ENCODE measurements at regions not wholly inside any gene's neighbourhood (a gene's known extent, or its start where the extent isn't known, plus 50 kb on each side); places are given as distances from the start of the nearest gene placed in this dataset.

DNA sequence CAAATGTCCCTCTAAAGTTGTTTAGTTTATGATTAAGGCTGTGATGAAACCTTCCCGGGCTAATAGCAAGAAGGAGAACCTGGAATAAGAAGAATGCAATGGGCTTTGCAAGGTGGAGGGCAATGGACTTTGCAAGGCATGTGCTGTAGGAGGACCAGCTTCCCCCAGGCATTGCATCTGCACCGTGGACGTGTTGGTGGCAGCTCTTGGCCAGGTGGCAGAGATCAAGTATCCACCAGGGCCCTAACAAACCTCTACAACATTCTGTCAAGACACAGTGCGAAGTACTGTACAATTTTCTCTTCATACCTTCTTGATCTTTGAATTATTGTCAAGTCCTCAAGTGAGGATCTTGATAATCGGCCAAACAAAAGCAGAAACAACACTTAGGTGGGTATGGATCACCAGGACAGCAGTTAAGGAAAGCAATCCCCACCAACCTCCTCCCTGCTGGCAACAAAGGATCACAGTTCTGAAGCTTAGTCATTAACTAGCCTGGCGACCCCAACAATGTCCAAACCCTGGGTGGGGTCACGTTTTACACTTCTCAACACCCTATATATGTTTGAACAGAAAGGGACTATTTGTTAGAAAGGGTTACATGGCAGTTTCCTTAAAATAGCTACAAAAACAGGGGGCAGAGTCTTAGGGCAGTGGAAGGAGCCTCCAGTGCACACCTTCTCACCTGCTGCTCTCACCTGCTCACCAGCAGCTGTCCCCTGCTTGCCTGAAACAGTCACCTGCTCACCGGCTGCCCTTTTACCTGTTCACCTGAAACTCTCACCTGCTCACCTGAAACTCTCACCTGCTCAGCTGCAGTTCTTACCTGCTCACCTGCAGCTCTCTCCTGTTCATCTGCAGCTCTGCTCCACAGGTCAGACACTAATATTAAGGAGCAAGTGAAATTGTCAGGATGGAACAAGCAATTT lies 137.9 kb upstream of the LIPC start:
- in situ Hi-C loops (cut with MboI; ENCODE audit: low sequenced_read_pairs), result no loop called here

DNA sequence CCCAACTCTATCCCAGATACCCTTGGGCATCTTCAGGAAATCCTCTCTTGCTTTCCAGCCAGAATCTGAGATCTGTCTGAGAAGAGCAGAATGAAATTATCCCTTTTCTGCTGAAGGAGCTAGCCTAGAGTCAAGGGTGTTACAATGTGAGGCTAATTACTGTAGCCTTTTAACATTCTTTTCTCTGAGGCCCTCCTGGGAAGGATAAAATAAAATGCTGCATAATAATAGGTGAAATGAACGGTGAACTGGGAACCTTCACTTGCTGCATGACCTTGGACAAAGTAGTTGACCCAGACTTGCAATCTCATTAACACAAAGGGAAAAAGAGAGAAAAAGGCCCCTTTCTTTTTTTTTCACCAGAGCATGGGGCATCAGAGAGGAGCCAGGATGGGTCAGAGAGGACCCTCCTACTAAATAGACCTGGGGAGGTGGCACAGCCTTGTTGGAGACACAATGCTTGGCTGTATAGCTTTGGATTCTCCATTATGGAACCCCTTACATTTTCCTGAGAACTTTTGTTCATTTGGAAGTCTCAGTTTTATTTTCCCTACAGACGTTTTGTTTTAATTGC lies 137.0 kb upstream of the LIPC start:
- in situ Hi-C loops (cut with MboI; ENCODE audit: low sequenced_read_pairs), result no loop called here

GRCh38 chr15:58295637-58296215 lies 136.1 kb upstream of the LIPC start:
- in situ Hi-C loops (cut with MboI; ENCODE audit: low sequenced_read_pairs), result no loop called here

GRCh38 chr15:58296276-58296675 lies 135.5 kb upstream of the LIPC start:
- in situ Hi-C loops (cut with MboI; ENCODE audit: low sequenced_read_pairs), result no loop called here

DNA sequence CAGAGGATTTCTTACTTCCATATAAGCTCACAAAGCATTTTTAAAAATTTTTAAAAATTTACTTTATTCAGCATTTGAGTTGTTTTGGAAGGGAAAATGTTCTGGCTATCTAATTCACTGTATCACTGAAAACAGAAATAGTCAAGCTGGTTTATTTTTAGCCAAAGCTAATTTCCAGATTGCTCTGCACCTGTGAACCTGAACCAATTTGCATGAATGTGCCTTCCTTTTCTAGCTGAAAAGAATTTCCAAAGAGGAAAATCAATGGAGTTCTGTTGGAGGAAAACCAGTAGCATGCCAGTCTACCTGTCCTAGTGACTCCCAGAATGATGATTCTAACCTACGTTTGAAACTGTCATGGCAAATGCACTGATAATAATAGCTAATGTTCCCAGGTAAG lies 134.2 kb upstream of the LIPC start:
- in situ Hi-C loops (cut with MboI; ENCODE audit: low sequenced_read_pairs), result no loop called here

DNA sequence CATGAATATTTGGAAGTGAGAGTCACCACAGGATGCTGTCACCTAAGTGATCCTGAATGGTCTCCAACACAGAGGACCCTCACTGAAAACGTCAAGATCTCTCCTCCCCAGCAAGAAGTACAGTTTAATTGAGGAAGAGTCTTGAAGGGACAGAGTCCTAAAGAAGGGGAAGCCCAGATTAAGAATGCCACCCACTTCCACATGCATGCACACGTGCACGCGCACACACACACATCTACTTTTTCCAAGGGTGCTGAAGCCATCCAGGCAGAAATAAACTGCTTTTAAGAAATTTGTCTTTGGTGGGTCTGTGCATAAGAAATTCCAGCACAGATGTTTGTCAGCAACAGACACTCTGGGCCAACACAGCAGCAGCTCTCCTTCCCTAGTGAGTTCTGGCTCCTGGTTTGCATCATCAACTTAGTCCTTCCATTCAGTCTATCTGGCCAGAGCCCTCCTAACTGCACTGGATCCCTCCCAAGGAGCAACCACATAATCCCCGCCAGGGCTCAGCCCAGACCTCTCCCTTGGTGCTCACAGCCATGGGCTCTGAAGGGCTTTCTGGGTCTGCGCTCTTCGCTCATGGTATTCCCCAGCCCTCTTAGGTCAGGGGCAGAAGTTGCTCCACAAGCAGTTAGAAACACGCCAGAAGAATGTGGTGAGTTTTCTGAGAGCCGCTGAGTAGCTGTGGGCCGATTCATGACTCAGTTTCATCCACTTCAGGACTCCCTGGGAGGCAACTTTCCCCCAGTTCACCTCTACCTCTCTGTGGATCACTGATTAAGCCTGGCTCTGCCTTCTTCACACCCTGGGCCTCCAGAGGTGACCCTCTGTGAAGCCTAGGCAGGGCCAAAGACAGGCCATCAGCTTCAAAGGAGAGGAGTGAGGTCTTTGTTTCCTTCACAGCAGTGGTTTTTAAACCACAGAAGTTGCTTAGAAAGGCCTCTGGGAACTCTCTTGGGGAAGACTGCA lies 132.6 kb upstream of the LIPC start:
- in situ Hi-C loops (cut with MboI; ENCODE audit: low sequenced_read_pairs), result no loop called here

- in situ Hi-C loops (cut with MboI; ENCODE audit: low sequenced_read_pairs), result no loop called here
Observed at GRCh38 chr15:58302832-58303231, 129.0 kb upstream of the LIPC start.

- in situ Hi-C loops (cut with MboI; ENCODE audit: low sequenced_read_pairs), result no loop called here
Observed at GRCh38 chr15:58303236-58303635, 128.6 kb upstream of the LIPC start.

DNA sequence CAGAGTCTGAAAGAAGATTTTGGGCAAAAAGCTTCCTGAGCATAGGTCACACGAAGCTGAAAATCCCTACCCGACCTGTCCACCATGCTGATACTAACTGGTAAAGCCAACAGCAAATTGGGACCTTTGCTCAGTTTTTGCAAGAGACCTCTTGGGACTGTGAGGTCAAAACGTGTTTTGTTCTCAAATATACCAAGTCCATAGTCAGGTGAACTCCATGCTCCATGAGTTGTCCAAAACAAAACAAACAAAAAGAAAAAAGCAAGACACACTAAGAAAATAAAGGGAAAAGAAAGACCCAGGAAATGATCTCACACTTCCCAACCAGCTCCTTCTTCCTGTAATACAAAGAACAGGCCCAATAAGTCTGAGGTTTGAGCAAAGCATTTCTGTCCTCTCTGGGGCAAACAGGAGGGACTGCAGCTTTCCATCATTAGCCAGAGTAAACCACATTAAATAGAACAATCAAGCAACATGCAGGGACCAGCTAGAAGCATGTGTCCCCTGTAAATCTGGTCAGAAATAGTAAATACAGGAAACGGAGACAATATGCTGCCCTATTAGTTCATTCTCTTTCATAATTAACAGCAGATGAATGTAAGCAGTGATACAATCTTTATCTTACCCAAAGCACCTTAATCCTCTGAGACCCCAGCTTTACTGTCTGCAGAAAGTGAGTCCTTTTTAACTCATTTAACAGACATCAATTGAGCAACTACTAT lies 125.0 kb upstream of the LIPC start:
- in situ Hi-C loops (cut with MboI; ENCODE audit: low sequenced_read_pairs), result no loop called here

GRCh38 chr15:58307313-58307961 lies 124.4 kb upstream of the LIPC start:
- in situ Hi-C loops (cut with MboI; ENCODE audit: low sequenced_read_pairs), result no loop called here

DNA sequence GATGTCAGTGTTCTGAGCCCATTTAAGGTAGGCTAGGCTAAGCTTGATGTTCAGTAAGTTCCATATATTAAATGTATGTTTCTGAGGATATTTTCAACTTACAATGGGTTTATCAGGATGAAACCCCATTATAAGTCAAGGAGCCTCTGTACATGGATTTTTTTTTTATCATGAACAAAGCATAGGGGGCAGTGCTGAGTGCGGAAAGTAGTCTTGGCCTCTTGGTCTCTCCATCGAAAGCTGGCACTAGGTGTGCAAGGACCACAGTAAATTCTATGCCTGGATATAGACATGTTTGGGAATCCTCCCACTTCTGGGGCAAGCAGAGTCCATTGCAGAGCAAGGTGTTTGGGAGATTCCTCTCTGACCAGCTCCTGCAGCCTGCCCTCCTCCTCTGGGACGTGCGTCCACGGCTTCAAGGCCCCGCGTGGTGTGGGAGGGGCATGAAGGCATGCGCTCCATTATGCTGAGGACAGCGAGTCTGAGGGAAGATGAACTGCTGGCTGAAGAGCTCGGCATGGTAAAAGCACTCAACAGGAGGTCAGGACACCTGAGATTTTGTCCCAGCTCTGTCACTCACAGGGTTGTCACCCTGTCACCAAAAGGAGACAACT lies 122.9 kb upstream of the LIPC start:
- in situ Hi-C loops (cut with MboI; ENCODE audit: low sequenced_read_pairs), result no loop called here

DNA sequence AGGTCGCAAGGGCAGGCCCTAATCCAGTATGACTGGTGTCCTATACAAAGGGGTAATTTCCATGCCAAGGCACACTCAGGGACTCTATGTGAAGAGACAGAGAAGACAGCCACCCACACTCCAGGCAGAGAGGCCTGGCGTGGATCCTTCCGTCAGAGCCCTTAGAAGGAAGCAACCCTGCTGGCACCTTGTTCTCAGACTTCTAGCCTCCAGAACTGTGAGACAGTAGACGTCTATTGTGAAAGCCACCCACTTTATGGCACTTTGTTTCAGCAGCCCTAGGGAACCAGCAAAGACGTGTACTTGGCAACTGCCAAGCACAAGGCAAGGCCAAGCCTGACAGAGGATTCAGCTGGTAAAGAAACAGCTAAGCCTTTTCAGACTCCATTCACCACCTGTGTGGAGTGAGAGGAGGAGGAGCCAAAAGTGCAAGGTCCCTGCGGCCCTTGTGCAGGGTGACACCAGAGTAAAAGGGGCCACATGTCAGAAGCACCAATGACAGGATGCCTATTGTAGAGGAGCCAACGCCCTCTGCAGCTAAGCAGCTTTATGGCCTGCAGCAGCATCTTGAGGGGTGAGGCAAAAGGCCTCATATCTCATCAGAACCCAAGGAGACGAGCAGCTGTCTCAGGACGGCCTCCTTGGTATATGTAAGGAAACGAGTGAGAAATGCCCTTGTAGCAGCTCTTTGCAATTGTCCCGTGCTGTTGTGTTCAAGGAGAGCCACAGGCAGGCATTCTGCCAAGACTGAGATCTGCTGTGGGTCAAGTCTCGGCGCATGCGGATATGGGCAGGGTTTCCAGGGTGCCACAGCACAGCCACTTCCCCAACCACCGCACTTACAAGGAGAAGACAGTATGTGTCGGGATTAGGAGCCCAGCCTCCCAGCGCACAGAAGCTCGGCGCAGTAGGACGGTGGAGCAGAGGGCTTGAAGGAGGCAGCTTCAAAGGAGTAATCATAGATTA lies 121.5 kb upstream of the LIPC start:
- in situ Hi-C loops (cut with MboI; ENCODE audit: low sequenced_read_pairs), result no loop called here

- in situ Hi-C loops (cut with MboI; ENCODE audit: low sequenced_read_pairs), result no loop called here
Observed at GRCh38 chr15:58311556-58311955, 120.2 kb upstream of the LIPC start.

DNA sequence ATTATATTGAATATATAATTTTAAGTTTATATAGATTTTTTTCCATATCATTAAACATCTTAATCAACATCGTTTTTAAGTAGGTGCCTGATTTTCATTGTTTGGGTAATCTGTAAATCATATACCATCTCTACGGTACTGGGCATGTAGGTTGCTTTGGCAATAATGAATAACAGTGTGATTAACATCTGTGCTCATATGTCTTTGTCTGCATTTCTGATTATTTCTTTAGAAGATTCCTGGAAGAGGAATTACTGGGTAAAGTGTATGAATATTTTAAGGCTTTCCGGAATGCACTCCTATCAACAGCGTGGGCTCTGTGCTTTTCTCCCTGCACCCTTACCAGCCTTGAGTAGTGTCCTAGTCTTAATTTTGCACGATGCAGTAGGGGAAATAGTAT lies 119.8 kb upstream of the LIPC start:
- in situ Hi-C loops (cut with MboI; ENCODE audit: low sequenced_read_pairs), result no loop called here

DNA sequence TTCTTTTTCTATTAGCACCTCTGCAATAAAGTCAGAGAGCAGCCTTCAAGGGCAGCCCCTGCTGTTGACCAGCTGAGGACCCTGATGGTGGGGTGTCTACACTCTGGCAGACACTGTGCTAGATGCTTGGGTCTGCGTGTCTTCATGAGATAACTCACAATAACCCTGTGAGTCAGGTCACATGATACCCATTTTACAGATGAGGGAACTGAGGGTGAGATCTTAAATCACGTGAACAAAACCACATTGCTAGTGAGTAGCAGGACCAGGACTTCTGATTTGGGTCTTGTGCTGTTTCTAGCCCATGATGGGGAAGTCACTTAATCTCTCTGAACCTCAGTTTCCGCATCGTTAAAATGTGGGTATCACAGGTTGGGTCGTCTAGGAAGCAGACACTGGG lies 118.5 kb upstream of the LIPC start:
- in situ Hi-C loops (cut with MboI; ENCODE audit: low sequenced_read_pairs), result no loop called here

DNA sequence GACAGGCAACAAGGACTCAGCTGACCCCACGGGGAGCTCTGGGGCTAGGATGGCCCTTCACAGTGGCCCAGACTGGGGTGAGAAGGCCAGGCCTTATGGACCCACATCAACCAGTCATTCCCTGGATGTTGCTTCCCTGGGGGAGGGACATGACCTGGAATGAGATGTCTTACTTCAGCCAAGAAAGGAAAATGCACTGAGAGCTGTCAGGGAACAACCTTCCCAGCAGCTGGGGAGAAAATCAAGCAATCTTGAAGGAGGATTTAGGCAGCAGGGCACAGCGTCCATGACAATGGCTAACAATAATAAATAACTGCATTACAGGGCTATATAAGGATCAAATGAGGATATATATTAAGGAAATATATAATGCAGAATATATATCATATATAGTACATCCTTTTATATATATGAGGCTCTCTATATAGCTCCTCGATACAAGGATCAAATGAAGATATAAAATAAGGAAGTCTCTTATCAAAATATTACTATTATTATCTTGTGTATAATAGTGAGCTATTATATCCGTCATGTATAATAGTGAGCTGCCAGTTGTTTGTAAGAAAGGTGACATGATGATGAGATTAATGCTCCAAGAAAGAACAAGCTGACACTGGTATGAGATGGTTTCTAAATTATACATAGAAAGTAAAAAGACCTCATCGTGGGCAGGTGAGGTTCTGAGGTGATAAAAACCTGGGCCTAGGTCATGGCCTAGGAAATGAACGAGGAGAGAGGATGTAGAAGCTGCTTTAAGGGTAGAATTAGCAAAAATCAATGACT lies 117.8 kb upstream of the LIPC start:
- in situ Hi-C loops (cut with MboI; ENCODE audit: low sequenced_read_pairs), result no loop called here

DNA sequence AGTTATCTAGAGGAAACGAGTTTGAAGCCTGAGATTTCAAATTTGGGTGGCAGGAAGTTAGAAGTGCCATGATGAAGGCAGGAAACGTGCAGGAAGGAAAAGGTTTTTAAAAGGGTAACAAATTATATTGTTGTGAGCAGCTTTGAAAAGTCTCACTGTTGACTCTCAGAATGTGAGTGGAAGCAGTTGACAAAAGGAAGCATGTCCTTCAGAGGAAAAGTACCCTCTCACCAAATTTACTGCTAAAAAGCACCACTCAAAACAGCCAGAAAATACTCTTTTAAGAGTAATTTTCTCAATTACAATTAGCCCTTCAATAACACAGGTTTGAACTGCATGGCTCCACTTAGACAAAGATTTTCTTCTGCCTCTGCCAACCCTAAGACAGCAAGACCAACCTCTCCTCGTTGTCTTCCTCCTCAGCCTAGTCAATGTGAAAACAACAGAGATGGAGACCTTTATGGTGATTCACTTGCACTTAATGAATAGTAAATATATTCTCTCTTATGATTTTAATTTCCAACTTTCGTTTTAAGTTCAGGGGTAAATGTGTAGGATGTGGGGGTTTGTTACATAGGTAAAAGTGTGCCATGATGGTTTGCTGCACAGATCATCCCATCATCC lies 117.1 kb upstream of the LIPC start:
- in situ Hi-C loops (cut with MboI; ENCODE audit: low sequenced_read_pairs), result no loop called here

Data from HL-60/S4 (cell line).